ENCODE measurements at regions not wholly inside any gene's neighbourhood (a gene's known extent, or its start where the extent isn't known, plus 50 kb on each side); places are given as distances from the start of the nearest gene placed in this dataset.

- Histone ChIP-seq H3K4me3 (ENCODE audit: low read depth in 2 of 2, low read length in 2 of 2) (no peak overlapping the region), H3K9me3 (ENCODE audit: control insufficient read depth, insufficient read depth, low read depth, low read length) (no peaks in the 10 kb centered on the region), H3K36me3 (ENCODE audit: control insufficient read depth, insufficient read depth, low read length) (no peaks in the 10 kb centered on the region), H3K27ac (ENCODE audit: low read length) (no peak overlapping the region), H3K27me3 (ENCODE audit: control insufficient read depth, insufficient read depth, low read length) (no peaks in the 10 kb centered on the region), H3K4me1 (ENCODE audit: control insufficient read depth, insufficient read depth, low read length) (no peaks in the 10 kb centered on the region)
- DNase-seq (ENCODE audit: low read depth, low spot score): no peak
- ChIA-PET POLR2A (interaction anchor here (0.6 kb wide), 1 partner anchor 19 kb away, joined by 7 read pairs; no protein-coding TSS in a partner anchor), CTCF (no interaction called here)
- no peak for ATAC-seq
- BruUV-seq (replicated peaks): no TSS peak
- TF ChIP-seq REST (IDR thresholded peaks at IDR 0.05; ENCODE audit: insufficient read depth in 1 of 2, low read depth in 2 of 2, low read length in 1 of 2): no peak
- TF ChIP-seq, protein P1, sequence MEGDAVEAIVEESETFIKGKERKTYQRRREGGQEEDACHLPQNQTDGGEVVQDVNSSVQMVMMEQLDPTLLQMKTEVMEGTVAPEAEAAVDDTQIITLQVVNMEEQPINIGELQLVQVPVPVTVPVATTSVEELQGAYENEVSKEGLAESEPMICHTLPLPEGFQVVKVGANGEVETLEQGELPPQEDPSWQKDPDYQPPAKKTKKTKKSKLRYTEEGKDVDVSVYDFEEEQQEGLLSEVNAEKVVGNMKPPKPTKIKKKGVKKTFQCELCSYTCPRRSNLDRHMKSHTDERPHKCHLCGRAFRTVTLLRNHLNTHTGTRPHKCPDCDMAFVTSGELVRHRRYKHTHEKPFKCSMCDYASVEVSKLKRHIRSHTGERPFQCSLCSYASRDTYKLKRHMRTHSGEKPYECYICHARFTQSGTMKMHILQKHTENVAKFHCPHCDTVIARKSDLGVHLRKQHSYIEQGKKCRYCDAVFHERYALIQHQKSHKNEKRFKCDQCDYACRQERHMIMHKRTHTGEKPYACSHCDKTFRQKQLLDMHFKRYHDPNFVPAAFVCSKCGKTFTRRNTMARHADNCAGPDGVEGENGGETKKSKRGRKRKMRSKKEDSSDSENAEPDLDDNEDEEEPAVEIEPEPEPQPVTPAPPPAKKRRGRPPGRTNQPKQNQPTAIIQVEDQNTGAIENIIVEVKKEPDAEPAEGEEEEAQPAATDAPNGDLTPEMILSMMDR (IDR thresholded peaks at IDR 0.05): no peak
- TF ChIP-seq POLR2AphosphoS5 (IDR thresholded peaks at IDR 0.05; ENCODE audit: low read depth, low read length): no peak
- TF ChIP-seq TCF7L2 (IDR thresholded peaks at IDR 0.05; ENCODE audit: low read depth, low read length): no peak
- TF ChIP-seq SIN3A (IDR thresholded peaks at IDR 0.05; ENCODE audit: borderline replicate concordance, insufficient read depth, low read depth, low read length): no peak
- intact Hi-C loops (cut with micrococcal nuclease; ENCODE audit: unreplicated experiment): no loop called here
- in situ Hi-C loops (cut with HindIII; ENCODE audit: low pct_unique_long_range_greater_than_20kb, low sequenced_read_pairs): no loop called here
These were observed 103.7 kb upstream of the SOX4 start for GRCh38 chr6:21489826-21490225.

GRCh38 chr6:21491955-21492354 lies 101.6 kb upstream of the SOX4 start:
- no TSS peak for BruUV-seq (replicated peaks)
- ATAC-seq (no peak), DNase-seq (ENCODE audit: low read depth, low spot score) (no peak)
- Histone ChIP-seq H3K36me3 (ENCODE audit: control insufficient read depth, insufficient read depth, low read length) (no peaks in the 10 kb centered on the region), H3K4me1 (ENCODE audit: control insufficient read depth, insufficient read depth, low read length) (no peaks in the 10 kb centered on the region), H3K27ac (ENCODE audit: low read length) (no peak overlapping the region), H3K4me3 (ENCODE audit: low read depth in 2 of 2, low read length in 2 of 2) (no peak overlapping the region), H3K9me3 (ENCODE audit: control insufficient read depth, insufficient read depth, low read depth, low read length) (no peaks in the 10 kb centered on the region), H3K27me3 (ENCODE audit: control insufficient read depth, insufficient read depth, low read length) (no peaks in the 10 kb centered on the region)
- POLR2A ChIA-PET: no interaction called here
- CTCF ChIA-PET: no interaction called here
- TF ChIP-seq POLR2AphosphoS5 (IDR thresholded peaks at IDR 0.05; ENCODE audit: low read depth, low read length): no peak
- no peak for TF ChIP-seq SIN3A (IDR thresholded peaks at IDR 0.05; ENCODE audit: borderline replicate concordance, insufficient read depth, low read depth, low read length)
- TF ChIP-seq REST (IDR thresholded peaks at IDR 0.05; ENCODE audit: insufficient read depth in 1 of 2, low read depth in 2 of 2, low read length in 1 of 2): no peak
- TF ChIP-seq TCF7L2 (IDR thresholded peaks at IDR 0.05; ENCODE audit: low read depth, low read length): no peak
- TF ChIP-seq, protein P1 (IDR thresholded peaks at IDR 0.05): no peak
- intact Hi-C loops (cut with micrococcal nuclease; ENCODE audit: unreplicated experiment): no loop called here
- in situ Hi-C loops (cut with HindIII; ENCODE audit: low pct_unique_long_range_greater_than_20kb, low sequenced_read_pairs): no loop called here
